HCT116 (cell line): ENCODE measurements at regions not wholly inside any gene's neighbourhood (a gene's known extent, or its start where the extent isn't known, plus 50 kb on each side); places are given as distances from the start of the nearest gene placed in this dataset.

Source experiments
- ATAC-seq: fragments of 200-7000 bp; cut with Tn5 transposase; 2 replicates; pipeline ENCODE4 v1.9.1; 2020; ENCODE audit warnings: mild to moderate bottlenecking, moderate library complexity
- BruUV-seq: library from RNA; stranded (reverse); fragments of 400-500 nt; replicated peaks from 2 replicates; lab custom pipeline; 2021; lab: Mats Ljungman, UMichigan
- CTCF ChIA-PET: fragments of 300-600 bp; sonication (Branson Sonifier 250); formaldehyde crosslinking; loops from one replicate; lab custom pipeline; 2021; ENCODE audit warnings: antibody characterized with exemption; lab: Charles Lee
- POLR2A ChIA-PET: fragments of 300-600, 350-600 bp; sonication (Branson Sonifier 250); formaldehyde crosslinking; loops from one replicate; lab custom pipeline; 2021; ENCODE audit warnings: antibody characterized with exemption; lab: Charles Lee
- RAD21 ChIA-PET, 2 experiments: fragments of 300-600 bp; sonication (Branson Sonifier 250); formaldehyde crosslinking; loops; one replicate each; lab custom pipeline; 2023; ENCODE audit warnings: low total read pairs in 2 of 2; ENCODE audit not compliant: uncharacterized antibody in 2 of 2, unreplicated experiment in 2 of 2, low non-redundant PET in 1 of 2; lab: Charles Lee
- DNase-seq: peaks from one replicate; pipeline ENCODE4 v3.0.0-alpha.2; 2010; ENCODE audit warnings: low read depth, low spot score
- H2AFZ ChIP-seq: fragments of 200-600 bp; shearing (Covaris generic), sonication (generic); 2 replicates; pipeline ENCODE4 v1.6.1; 2017; ENCODE audit warnings: low read depth, mixed run types, mixed read lengths, antibody characterized with exemption, low read length; ENCODE audit not compliant: poor library complexity, severe bottlenecking
- H3K27ac ChIP-seq: 2 replicates; pipeline ENCODE4 v1.5.1; 2012; ENCODE audit warnings: low read depth, low read length
- H3K27me3 ChIP-seq: fragments of 200-600 bp; sonication (generic); 2 replicates; pipeline ENCODE4 v1.6.1; 2016; ENCODE audit warnings: mixed run types, low read length, mixed read lengths; ENCODE audit not compliant: insufficient read depth
- H3K36me3 ChIP-seq, 2 experiments: fragments of 200-500 bp in 1 of 2; fragments of 200-600 bp in 1 of 2; sonication (Bioruptor generic) in 1 of 2; sonication (generic) in 1 of 2; 2 replicates each; pipeline versions ENCODE4 v1.5.1 to v1.6.1; 2014 to 2016; ENCODE audit warnings: low read length in 2 of 2, inconsistent platforms in 1 of 2, mixed read lengths in 1 of 2, mixed run types in 1 of 2; ENCODE audit not compliant: insufficient read depth in 2 of 2, control insufficient read depth in 1 of 2
- H3K4me1 ChIP-seq, 2 experiments: fragments of 200-600 bp in 1 of 2; sonication (generic) in 1 of 2; 2 replicates each; pipeline versions ENCODE4 v1.5.1 to v1.6.1; 2012 to 2017; ENCODE audit warnings: low read length in 2 of 2, inconsistent platforms in 1 of 2, mild to moderate bottlenecking in 1 of 2, mixed read lengths in 1 of 2, mixed run types in 1 of 2, moderate library complexity in 1 of 2; ENCODE audit not compliant: insufficient read depth in 2 of 2, control insufficient read depth in 1 of 2
- H3K4me2 ChIP-seq: fragments of 200-600 bp; sonication (generic); 2 replicates; pipeline ENCODE4 v1.6.1; 2017; ENCODE audit warnings: mixed run types, low read length, mixed read lengths
- H3K4me3 ChIP-seq, 2 experiments: fragments of 200-600 bp in 1 of 2; sonication (generic) in 1 of 2; replicated peaks in 1 of 2; 2 replicates each; pipeline ENCODE4 v1.5.1; 2011 to 2016; ENCODE audit warnings: low read length in 2 of 2, control low read depth in 1 of 2, low read depth in 1 of 2, mild to moderate bottlenecking in 1 of 2, mixed read lengths in 1 of 2, mixed run types in 1 of 2
- H3K79me2 ChIP-seq: fragments of 200-600 bp; sonication (generic); 2 replicates; pipeline ENCODE4 v1.6.1; 2017; ENCODE audit warnings: mild to moderate bottlenecking, mixed run types, low read length, moderate library complexity, mixed read lengths; ENCODE audit not compliant: insufficient read depth
- H3K9ac ChIP-seq: fragments of 200-600 bp; sonication (generic); 2 replicates; pipeline ENCODE4 v1.6.1; 2016; ENCODE audit warnings: low read length, mixed read lengths
- H3K9me2 ChIP-seq: fragments of 200-600 bp; sonication (generic), shearing (Covaris generic); 2 replicates; pipeline ENCODE4 v1.6.1; 2017; ENCODE audit warnings: mixed run types, mild to moderate bottlenecking, moderate library complexity; ENCODE audit not compliant: insufficient read depth
- H3K9me3 ChIP-seq, 2 experiments: fragments of 200-500 bp in 1 of 2; fragments of 200-600 bp in 1 of 2; sonication (Bioruptor generic) in 1 of 2; sonication (generic) in 1 of 2; 2 replicates each; pipeline ENCODE4 v1.6.1; 2014 to 2017; ENCODE audit warnings: low read length in 2 of 2, mixed read lengths in 2 of 2, inconsistent platforms in 1 of 2, low read depth in 1 of 2, mild to moderate bottlenecking in 1 of 2, mixed run types in 1 of 2, moderate library complexity in 1 of 2; ENCODE audit not compliant: control insufficient read depth in 1 of 2, insufficient read depth in 1 of 2
- H4K20me1 ChIP-seq: fragments of 200-600 bp; sonication (generic), shearing (Covaris generic); 2 replicates; pipeline ENCODE4 v1.6.1; 2017; ENCODE audit warnings: mixed run types, mild to moderate bottlenecking, moderate library complexity; ENCODE audit not compliant: insufficient read depth
- CBX3 ChIP-seq: IDR thresholded peaks from 2 replicates; pipeline ENCODE4 v1.6.1; 2012; ENCODE audit warnings: low read depth
- EGR1 ChIP-seq: IDR thresholded peaks from 2 replicates; pipeline ENCODE4 v1.6.1; 2012; ENCODE audit warnings: low read depth
- ELF1 ChIP-seq: IDR thresholded peaks from 2 replicates; pipeline ENCODE4 v1.6.1; 2012; ENCODE audit warnings: low read depth, borderline replicate concordance
- EZH2 ChIP-seq: fragments of 200-600 bp; sonication (generic); IDR thresholded peaks from 2 replicates; pipeline ENCODE4 v1.6.1; 2017; ENCODE audit warnings: antibody characterized with exemption, mixed run types
- FOSL1 ChIP-seq: IDR thresholded peaks from 2 replicates; pipeline ENCODE4 v1.6.1; 2012; ENCODE audit warnings: low read depth
- JUND ChIP-seq: IDR thresholded peaks from 2 replicates; pipeline ENCODE4 v1.6.1; 2012
- SRF ChIP-seq: IDR thresholded peaks from 2 replicates; pipeline ENCODE4 v1.6.1; 2012; ENCODE audit warnings: low read depth
- TCF7L2 ChIP-seq: IDR thresholded peaks from 2 replicates; pipeline ENCODE4 v1.7.0; 2011; ENCODE audit warnings: borderline replicate concordance, inconsistent platforms; ENCODE audit not compliant: insufficient read depth, insufficient read length; ENCODE audit errors: extremely low read depth
- YY1 ChIP-seq: IDR thresholded peaks from 2 replicates; pipeline ENCODE4 v1.6.1; 2011; ENCODE audit warnings: low read length, low read depth, moderate library complexity, mild to moderate bottlenecking; ENCODE audit not compliant: insufficient replicate concordance; ENCODE audit errors: extremely low read depth
- intact Hi-C: fragments of 100-400 bp; cut with micrococcal nuclease; formaldehyde crosslinking; loops from 2 replicates; pipeline ENCODE4 v1.10.0; 2022
- TF ChIP-seq, protein P1 (sequence below): IDR thresholded peaks from 2 replicates; pipeline ENCODE4 v1.6.1; 2012; ENCODE audit warnings: low read depth
- TF ChIP-seq, protein P2 (sequence below): IDR thresholded peaks from 2 replicates; pipeline ENCODE4 v1.6.1; 2011; ENCODE audit warnings: mild to moderate bottlenecking, low read length, moderate library complexity; ENCODE audit not compliant: insufficient replicate concordance; ENCODE audit errors: extremely low read depth

- no peaks in the 10 kb centered on the region for H3K9me2 ChIP-seq
- ChIA-PET CTCF (no interaction called here), POLR2A (no interaction called here), RAD21 (no interaction called here)
- no peak overlapping the region for H3K4me3 ChIP-seq
- H3K4me2 ChIP-seq: no peak overlapping the region
- no TSS peak for BruUV-seq
- H3K9me3 ChIP-seq: no peaks in the 10 kb centered on the region
- H3K36me3 ChIP-seq: no peaks in the 10 kb centered on the region
- H3K27ac ChIP-seq: no peak overlapping the region
- no peak for DNase-seq
- intact Hi-C loops: no loop called here
- ATAC-seq: no peak
- no peaks in the 10 kb centered on the region for H3K27me3 ChIP-seq
- no peak overlapping the region for H2AFZ ChIP-seq
- H4K20me1 ChIP-seq: no peaks in the 10 kb centered on the region
- no peak for TF ChIP-seq EGR1
- TF ChIP-seq TCF7L2: no peak
- TF ChIP-seq, protein P1, sequence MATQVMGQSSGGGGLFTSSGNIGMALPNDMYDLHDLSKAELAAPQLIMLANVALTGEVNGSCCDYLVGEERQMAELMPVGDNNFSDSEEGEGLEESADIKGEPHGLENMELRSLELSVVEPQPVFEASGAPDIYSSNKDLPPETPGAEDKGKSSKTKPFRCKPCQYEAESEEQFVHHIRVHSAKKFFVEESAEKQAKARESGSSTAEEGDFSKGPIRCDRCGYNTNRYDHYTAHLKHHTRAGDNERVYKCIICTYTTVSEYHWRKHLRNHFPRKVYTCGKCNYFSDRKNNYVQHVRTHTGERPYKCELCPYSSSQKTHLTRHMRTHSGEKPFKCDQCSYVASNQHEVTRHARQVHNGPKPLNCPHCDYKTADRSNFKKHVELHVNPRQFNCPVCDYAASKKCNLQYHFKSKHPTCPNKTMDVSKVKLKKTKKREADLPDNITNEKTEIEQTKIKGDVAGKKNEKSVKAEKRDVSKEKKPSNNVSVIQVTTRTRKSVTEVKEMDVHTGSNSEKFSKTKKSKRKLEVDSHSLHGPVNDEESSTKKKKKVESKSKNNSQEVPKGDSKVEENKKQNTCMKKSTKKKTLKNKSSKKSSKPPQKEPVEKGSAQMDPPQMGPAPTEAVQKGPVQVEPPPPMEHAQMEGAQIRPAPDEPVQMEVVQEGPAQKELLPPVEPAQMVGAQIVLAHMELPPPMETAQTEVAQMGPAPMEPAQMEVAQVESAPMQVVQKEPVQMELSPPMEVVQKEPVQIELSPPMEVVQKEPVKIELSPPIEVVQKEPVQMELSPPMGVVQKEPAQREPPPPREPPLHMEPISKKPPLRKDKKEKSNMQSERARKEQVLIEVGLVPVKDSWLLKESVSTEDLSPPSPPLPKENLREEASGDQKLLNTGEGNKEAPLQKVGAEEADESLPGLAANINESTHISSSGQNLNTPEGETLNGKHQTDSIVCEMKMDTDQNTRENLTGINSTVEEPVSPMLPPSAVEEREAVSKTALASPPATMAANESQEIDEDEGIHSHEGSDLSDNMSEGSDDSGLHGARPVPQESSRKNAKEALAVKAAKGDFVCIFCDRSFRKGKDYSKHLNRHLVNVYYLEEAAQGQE: no peak
- no peak for TF ChIP-seq FOSL1
- TF ChIP-seq, protein P2, sequence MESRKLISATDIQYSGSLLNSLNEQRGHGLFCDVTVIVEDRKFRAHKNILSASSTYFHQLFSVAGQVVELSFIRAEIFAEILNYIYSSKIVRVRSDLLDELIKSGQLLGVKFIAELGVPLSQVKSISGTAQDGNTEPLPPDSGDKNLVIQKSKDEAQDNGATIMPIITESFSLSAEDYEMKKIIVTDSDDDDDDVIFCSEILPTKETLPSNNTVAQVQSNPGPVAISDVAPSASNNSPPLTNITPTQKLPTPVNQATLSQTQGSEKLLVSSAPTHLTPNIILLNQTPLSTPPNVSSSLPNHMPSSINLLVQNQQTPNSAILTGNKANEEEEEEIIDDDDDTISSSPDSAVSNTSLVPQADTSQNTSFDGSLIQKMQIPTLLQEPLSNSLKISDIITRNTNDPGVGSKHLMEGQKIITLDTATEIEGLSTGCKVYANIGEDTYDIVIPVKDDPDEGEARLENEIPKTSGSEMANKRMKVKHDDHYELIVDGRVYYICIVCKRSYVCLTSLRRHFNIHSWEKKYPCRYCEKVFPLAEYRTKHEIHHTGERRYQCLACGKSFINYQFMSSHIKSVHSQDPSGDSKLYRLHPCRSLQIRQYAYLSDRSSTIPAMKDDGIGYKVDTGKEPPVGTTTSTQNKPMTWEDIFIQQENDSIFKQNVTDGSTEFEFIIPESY: no peak
- TF ChIP-seq JUND: no peak
- no peak for TF ChIP-seq EZH2
- TF ChIP-seq SRF: no peak
- no peak for TF ChIP-seq CBX3
- no peak for TF ChIP-seq YY1
- no peak for TF ChIP-seq ELF1
- H3K79me2 ChIP-seq: no peaks in the 10 kb centered on the region
- no peak overlapping the region for H3K9ac ChIP-seq
- H3K4me1 ChIP-seq: no peaks in the 10 kb centered on the region
Observed at GRCh38 chr10:111703986-111704385, 479.6 kb downstream of the GPAM start.
